ENCODE measurements at regions not wholly inside any gene's neighbourhood (a gene's known extent, or its start where the extent isn't known, plus 50 kb on each side); places are given as distances from the start of the nearest gene placed in this dataset.

GRCh38 chr6:140354296-140354695 lies 979.8 kb upstream of the CITED2 start:
- H3K9ac ChIP-seq (ENCODE audit: insufficient read length, low read depth) = no peak overlapping the region
- no peaks in the 10 kb centered on the region for H3K9me3 ChIP-seq (ENCODE audit: insufficient read depth, low read length)
- H3K4me1 ChIP-seq (ENCODE audit: insufficient read depth, insufficient read length) = no peaks in the 10 kb centered on the region
- H3K4me3 ChIP-seq (ENCODE audit: insufficient read length, low read depth) = no peak overlapping the region
- no peaks in the 10 kb centered on the region for H3K36me3 ChIP-seq (ENCODE audit: insufficient read depth, insufficient read length, low read length)
- no peak for DNase-seq (ENCODE audit: low read depth, low spot score)
- TF ChIP-seq ZNF274 (IDR thresholded peaks at IDR 0.05; ENCODE audit: low read depth, low read length) (no peak), SUZ12 (IDR thresholded peaks at IDR 0.05; ENCODE audit: extremely low read depth, insufficient read depth, insufficient read length) (no peak), YY1 (IDR thresholded peaks at IDR 0.05; ENCODE audit: insufficient read depth, insufficient read length) (no peak)
- no peaks in the 10 kb centered on the region for H3K27me3 ChIP-seq (ENCODE audit: insufficient read depth, insufficient read length)

DNA sequence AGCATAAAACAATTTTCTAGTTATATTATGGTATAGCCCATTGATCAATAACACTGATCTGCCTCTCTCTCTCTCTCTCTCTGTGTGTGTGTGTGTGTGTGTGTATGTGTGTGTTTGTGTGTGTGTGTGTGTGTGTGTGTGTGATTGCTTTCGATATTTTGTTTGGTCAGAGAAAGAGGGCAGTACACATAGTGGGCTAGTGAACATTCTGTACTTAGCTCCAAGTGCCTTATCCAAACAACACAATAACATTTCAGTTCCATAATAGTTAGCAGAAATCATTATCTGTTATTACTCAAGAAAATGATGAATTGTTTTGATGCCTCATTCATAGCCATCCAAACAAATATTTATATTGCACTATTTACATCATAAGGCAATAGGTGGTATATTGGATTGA lies 979.1 kb upstream of the CITED2 start:
- no peak overlapping the region for H3K4me3 ChIP-seq (ENCODE audit: insufficient read length, low read depth)
- no peak for DNase-seq (ENCODE audit: low read depth, low spot score)
- TF ChIP-seq ZNF274 (IDR thresholded peaks at IDR 0.05; ENCODE audit: low read depth, low read length) = no peak
- TF ChIP-seq YY1 (IDR thresholded peaks at IDR 0.05; ENCODE audit: insufficient read depth, insufficient read length) = no peak
- H3K9me3 ChIP-seq (ENCODE audit: insufficient read depth, low read length) = no peaks in the 10 kb centered on the region
- H3K9ac ChIP-seq (ENCODE audit: insufficient read length, low read depth) = no peak overlapping the region
- H3K4me1 ChIP-seq (ENCODE audit: insufficient read depth, insufficient read length) = no peaks in the 10 kb centered on the region
- no peaks in the 10 kb centered on the region for H3K27me3 ChIP-seq (ENCODE audit: insufficient read depth, insufficient read length)
- no peaks in the 10 kb centered on the region for H3K36me3 ChIP-seq (ENCODE audit: insufficient read depth, insufficient read length, low read length)

DNA sequence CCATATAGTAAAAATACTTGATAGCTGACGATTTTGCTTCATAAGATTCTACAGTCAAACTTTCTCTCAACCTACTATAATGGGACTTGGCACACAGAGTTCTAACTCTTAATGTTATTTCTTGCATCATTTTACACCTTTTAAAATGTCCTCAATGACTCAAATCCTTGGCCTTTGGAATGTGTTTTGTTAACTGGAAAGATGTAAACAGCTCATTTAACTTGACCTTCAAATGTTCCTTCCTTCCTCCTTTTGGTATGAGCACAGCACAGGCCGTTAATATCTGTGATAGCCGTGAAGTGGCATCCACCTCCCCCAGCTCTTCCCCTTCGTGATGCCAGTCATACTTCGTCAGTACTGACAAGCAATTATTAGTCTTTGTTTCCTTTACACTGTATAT lies 972.0 kb upstream of the CITED2 start:
- no peak for TF ChIP-seq YY1 (IDR thresholded peaks at IDR 0.05; ENCODE audit: insufficient read depth, insufficient read length)
- no peak for TF ChIP-seq ZNF274 (IDR thresholded peaks at IDR 0.05; ENCODE audit: low read depth, low read length)
- no peak for TF ChIP-seq SUZ12 (IDR thresholded peaks at IDR 0.05; ENCODE audit: extremely low read depth, insufficient read depth, insufficient read length)
- H3K27me3 ChIP-seq (ENCODE audit: insufficient read depth, insufficient read length) = no peaks in the 10 kb centered on the region
- H3K36me3 ChIP-seq (ENCODE audit: insufficient read depth, insufficient read length, low read length) = no peaks in the 10 kb centered on the region
- H3K4me3 ChIP-seq (ENCODE audit: insufficient read length, low read depth) = no peak overlapping the region
- no peaks in the 10 kb centered on the region for H3K4me1 ChIP-seq (ENCODE audit: insufficient read depth, insufficient read length)
- no peaks in the 10 kb centered on the region for H3K9me3 ChIP-seq (ENCODE audit: insufficient read depth, low read length)
- no peak overlapping the region for H3K9ac ChIP-seq (ENCODE audit: insufficient read length, low read depth)
- no peak for DNase-seq (ENCODE audit: low read depth, low spot score)

DNA sequence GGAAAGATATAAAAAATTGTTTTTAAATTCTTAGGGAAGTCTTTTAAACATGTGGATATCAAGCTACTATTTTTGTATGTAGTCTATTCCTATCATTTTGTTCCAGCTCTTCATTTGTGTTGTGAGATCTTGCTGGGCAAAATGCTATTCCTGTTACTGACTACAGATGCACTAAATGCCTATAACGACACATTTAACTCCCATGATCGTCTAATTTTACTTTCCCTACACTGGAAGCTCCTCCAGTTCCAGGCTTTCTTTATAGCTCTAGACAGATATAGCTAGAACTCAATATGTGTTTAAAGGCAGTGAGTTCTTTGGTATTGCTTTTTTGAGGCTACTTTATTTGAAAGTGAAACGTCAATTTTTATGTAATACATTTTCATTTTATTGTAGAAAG lies 971.5 kb upstream of the CITED2 start:
- DNase-seq (ENCODE audit: low read depth, low spot score) = no peak
- Histone ChIP-seq H3K9me3 (ENCODE audit: insufficient read depth, low read length) (no peaks in the 10 kb centered on the region), H3K9ac (ENCODE audit: insufficient read length, low read depth) (no peak overlapping the region), H3K4me3 (ENCODE audit: insufficient read length, low read depth) (no peak overlapping the region), H3K36me3 (ENCODE audit: insufficient read depth, insufficient read length, low read length) (no peaks in the 10 kb centered on the region), H3K4me1 (ENCODE audit: insufficient read depth, insufficient read length) (no peaks in the 10 kb centered on the region), H3K27me3 (ENCODE audit: insufficient read depth, insufficient read length) (no peaks in the 10 kb centered on the region)
- no peak for TF ChIP-seq SUZ12 (IDR thresholded peaks at IDR 0.05; ENCODE audit: extremely low read depth, insufficient read depth, insufficient read length)

DNA sequence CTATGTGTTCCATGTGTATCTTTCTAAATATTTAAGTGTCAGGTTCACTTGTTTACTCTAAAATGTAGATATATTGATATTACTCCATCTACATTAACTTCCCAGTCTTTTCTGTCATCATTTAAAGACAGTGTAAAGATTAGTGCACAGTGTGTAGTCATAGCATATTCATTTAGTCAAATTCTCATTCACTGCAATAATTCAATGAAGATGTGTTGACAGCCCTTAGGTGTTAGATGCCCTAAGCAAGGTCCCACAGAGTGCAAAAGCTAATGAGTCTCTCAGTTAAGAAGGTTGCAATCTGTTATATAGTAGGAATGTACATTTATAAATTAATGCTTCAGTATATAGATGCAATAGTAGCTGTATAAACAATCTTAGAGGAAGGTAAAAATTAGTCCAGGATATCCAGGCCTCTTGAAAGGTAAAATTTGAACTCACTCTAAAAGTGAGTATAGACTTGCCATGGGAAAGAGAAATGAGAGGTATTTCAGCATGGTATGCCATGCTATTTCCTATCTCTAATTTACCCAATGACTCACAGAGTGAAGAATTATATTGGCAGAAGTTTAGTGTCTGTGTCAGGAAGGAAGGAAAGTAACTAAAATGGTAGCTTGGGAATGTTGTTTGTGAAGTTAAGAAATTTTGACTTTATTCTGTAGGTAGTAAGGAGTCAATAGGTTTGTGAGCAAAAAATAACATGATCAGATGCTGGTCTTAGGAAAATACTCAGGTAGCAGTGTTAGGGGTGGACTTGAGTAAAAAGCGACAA lies 969.9 kb upstream of the CITED2 start:
- no peak overlapping the region for H3K4me3 ChIP-seq (ENCODE audit: insufficient read length, low read depth)
- H3K9me3 ChIP-seq (ENCODE audit: insufficient read depth, low read length) = no peaks in the 10 kb centered on the region
- no peaks in the 10 kb centered on the region for H3K27me3 ChIP-seq (ENCODE audit: insufficient read depth, insufficient read length)
- H3K36me3 ChIP-seq (ENCODE audit: insufficient read depth, insufficient read length, low read length) = no peaks in the 10 kb centered on the region
- no peak overlapping the region for H3K9ac ChIP-seq (ENCODE audit: insufficient read length, low read depth)
- no peak for DNase-seq (ENCODE audit: low read depth, low spot score)
- H3K4me1 ChIP-seq (ENCODE audit: insufficient read depth, insufficient read length) = no peaks in the 10 kb centered on the region
- TF ChIP-seq ZNF274 (IDR thresholded peaks at IDR 0.05; ENCODE audit: low read depth, low read length) = no peak
- TF ChIP-seq SUZ12 (IDR thresholded peaks at IDR 0.05; ENCODE audit: extremely low read depth, insufficient read depth, insufficient read length) = no peak
- no peak for TF ChIP-seq YY1 (IDR thresholded peaks at IDR 0.05; ENCODE audit: insufficient read depth, insufficient read length)

GRCh38 chr6:140343128-140343527 lies 968.7 kb upstream of the CITED2 start:
- Histone ChIP-seq H3K4me3 (ENCODE audit: insufficient read length, low read depth) (no peak overlapping the region), H3K9ac (ENCODE audit: insufficient read length, low read depth) (no peak overlapping the region), H3K36me3 (ENCODE audit: insufficient read depth, insufficient read length, low read length) (no peaks in the 10 kb centered on the region), H3K9me3 (ENCODE audit: insufficient read depth, low read length) (no peaks in the 10 kb centered on the region), H3K27me3 (ENCODE audit: insufficient read depth, insufficient read length) (no peaks in the 10 kb centered on the region), H3K4me1 (ENCODE audit: insufficient read depth, insufficient read length) (no peaks in the 10 kb centered on the region)
- no peak for TF ChIP-seq SUZ12 (IDR thresholded peaks at IDR 0.05; ENCODE audit: extremely low read depth, insufficient read depth, insufficient read length)
- no peak for TF ChIP-seq YY1 (IDR thresholded peaks at IDR 0.05; ENCODE audit: insufficient read depth, insufficient read length)
- no peak for TF ChIP-seq ZNF274 (IDR thresholded peaks at IDR 0.05; ENCODE audit: low read depth, low read length)
- DNase-seq (ENCODE audit: low read depth, low spot score) = no peak

DNA sequence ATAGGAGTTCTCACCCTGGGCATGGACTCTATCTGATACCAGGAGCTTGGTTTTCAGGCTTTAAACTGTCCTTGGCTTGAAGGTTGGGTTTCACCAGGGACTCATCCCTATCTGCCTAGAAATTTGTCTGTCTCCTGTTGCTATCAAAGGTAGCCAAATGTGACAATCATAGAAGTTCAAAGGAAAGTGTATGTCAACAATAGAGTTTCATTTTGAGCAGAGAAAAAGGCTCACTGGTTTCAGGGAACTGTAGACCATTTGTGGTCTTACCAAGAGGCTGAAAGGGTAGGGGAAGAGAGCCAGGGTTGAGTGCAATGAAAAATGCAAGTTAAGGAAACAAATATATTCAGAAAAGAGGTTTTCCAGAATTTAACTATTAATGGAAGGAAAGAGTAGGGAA lies 966.8 kb upstream of the CITED2 start:
- Histone ChIP-seq H3K27me3 (ENCODE audit: insufficient read depth, insufficient read length) (no peaks in the 10 kb centered on the region), H3K4me3 (ENCODE audit: insufficient read length, low read depth) (no peak overlapping the region), H3K9ac (ENCODE audit: insufficient read length, low read depth) (no peak overlapping the region), H3K9me3 (ENCODE audit: insufficient read depth, low read length) (no peaks in the 10 kb centered on the region), H3K36me3 (ENCODE audit: insufficient read depth, insufficient read length, low read length) (no peaks in the 10 kb centered on the region), H3K4me1 (ENCODE audit: insufficient read depth, insufficient read length) (no peaks in the 10 kb centered on the region)
- TF ChIP-seq ZNF274 (IDR thresholded peaks at IDR 0.05; ENCODE audit: low read depth, low read length) (no peak), YY1 (IDR thresholded peaks at IDR 0.05; ENCODE audit: insufficient read depth, insufficient read length) (no peak), SUZ12 (IDR thresholded peaks at IDR 0.05; ENCODE audit: extremely low read depth, insufficient read depth, insufficient read length) (no peak)
- no peak for DNase-seq (ENCODE audit: low read depth, low spot score)
